ENCODE measurements at regions not wholly inside any gene's neighbourhood (a gene's known extent, or its start where the extent isn't known, plus 50 kb on each side); places are given as distances from the start of the nearest gene placed in this dataset.
"Not testable (repeated sequence)": the region's sequence is repeated elsewhere in the genome, so short reads cannot be mapped to it uniquely, and the experiment has no call there.

DNA sequence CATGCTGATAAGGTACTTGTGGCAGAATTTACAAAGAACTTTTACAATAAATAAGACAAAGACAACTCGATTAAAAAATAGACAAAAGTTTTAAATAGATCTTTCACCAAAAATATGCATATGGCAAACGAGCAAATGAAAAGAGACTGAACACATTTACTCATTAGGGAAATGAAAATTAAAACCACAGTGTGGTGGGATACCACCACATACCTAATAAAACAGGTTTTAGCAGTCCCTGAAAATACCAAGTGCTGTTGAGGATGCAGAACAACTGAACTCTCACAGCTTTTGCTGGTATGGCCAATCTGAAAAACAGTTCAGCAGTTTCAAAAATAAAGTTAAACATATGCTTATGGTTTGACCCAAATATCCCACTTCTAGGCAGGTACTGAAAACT, 205.4 kb upstream of the ADO start:
- H3K4me3 Mint-ChIP-seq = no peak overlapping the region
- H3K36me3 Mint-ChIP-seq (ENCODE audit: low read depth) = no peaks in the 10 kb centered on the region
- peaks cover 13% of the 10 kb centered on the region for H3K27me3 Mint-ChIP-seq (ENCODE audit: low read depth)
- H3K4me1 Mint-ChIP-seq (ENCODE audit: low read depth) = no peaks in the 10 kb centered on the region
- H3K9me3 Mint-ChIP-seq = no peaks in the 10 kb centered on the region
- H3K27ac Mint-ChIP-seq = no peak overlapping the region
- no peak for DNase-seq (ENCODE audit: low spot score)

DNA sequence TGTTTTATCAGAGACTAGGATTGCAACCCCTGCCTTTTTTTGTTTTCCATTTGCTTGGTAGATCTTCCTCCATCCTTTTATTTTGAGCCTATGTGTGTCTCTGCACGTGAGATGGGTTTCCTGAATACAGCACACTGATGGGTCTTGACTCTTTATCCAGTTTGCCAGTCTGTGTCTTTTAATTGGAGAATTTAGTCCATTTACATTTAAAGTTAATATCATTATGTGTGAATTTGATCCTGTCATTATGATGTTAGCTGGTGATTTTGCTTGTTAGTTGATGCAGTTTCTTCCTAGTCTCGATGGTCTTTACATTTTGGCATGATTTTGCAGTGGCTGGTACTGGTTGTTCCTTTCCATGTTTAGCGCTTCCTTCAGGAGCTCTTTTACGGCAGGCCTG, 198.0 kb upstream of the ADO start:
- not testable (repeated sequence) for DNase-seq (ENCODE audit: low spot score); H3K27me3 Mint-ChIP-seq (ENCODE audit: low read depth); H3K4me3 Mint-ChIP-seq; H3K27ac Mint-ChIP-seq; H3K36me3 Mint-ChIP-seq (ENCODE audit: low read depth); H3K4me1 Mint-ChIP-seq (ENCODE audit: low read depth); H3K9me3 Mint-ChIP-seq

DNA sequence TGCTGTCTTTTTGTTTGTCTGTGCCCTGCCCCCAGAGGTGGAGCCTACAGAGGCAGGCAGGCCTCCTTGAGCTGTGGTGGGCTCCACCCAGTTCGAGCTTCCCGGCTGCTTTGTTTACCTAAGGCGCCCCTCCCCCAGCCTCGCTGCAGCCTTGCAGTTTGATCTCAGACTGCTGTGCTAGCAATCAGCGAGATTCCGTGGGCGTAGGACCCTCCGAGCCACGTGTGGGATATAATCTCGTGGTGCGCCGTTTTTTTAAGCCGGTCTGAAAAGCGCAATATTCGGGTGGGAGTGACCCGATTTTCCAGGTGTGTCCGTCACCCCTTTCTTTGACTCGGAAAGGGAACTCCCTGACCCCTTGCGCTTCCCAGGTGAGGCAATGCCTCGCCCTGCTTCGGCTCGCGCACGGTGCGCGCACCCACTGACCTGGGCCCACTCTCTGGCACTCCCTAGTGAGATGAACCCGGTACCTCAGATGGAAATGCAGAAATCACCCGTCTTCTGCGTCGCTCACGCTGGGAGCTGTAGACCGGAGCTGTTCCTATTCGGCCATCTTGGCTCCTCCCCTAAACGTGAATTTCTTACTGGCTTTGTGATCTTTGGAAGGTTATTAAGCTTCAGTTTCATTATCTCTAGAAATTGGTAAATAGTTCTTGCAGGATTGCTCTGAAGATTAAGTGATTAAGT, 196.2 kb upstream of the ADO start:
- not testable (repeated sequence) for H3K4me3 Mint-ChIP-seq; DNase-seq (ENCODE audit: low spot score); H3K4me1 Mint-ChIP-seq (ENCODE audit: low read depth); H3K27ac Mint-ChIP-seq; H3K9me3 Mint-ChIP-seq; H3K36me3 Mint-ChIP-seq (ENCODE audit: low read depth); H3K27me3 Mint-ChIP-seq (ENCODE audit: low read depth)

DNA sequence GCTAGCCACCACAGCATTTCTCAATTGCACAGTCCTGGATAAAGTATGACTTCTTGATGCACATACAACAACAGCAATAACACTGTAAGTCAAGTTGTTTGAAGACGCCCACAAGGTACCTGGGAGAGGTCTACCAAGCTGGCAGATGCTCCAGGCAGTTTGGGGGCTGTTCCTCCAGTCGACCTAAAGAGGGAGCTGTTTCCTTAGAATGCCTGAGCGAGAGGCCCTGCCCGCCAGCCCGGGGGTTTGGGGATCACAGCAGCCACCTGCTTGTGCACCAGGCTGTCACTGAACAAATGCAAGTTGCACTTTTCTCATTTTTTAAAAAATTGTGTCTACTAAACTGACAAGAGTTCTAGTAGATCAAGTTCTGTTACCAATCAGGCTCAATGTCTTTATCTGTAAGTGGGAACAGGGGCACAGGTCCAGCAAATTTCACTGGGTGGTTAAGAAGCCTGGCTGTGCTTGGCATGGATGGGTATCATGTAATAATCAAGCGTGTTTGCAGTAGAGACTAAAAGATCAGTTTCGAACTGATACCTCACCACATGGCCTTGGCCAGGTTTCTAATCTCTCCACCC, 193.8 kb upstream of the ADO start:
- H3K4me1 Mint-ChIP-seq (ENCODE audit: low read depth) = peaks cover 22% of the 10 kb centered on the region
- no peaks in the 10 kb centered on the region for H3K9me3 Mint-ChIP-seq
- peaks cover 7% of the 10 kb centered on the region for H3K27me3 Mint-ChIP-seq (ENCODE audit: low read depth)
- H3K4me3 Mint-ChIP-seq = no peak overlapping the region
- peak; percentile 71 for DNase-seq (ENCODE audit: low spot score)
- no peak overlapping the region for H3K27ac Mint-ChIP-seq
- no peaks in the 10 kb centered on the region for H3K36me3 Mint-ChIP-seq (ENCODE audit: low read depth)

DNA sequence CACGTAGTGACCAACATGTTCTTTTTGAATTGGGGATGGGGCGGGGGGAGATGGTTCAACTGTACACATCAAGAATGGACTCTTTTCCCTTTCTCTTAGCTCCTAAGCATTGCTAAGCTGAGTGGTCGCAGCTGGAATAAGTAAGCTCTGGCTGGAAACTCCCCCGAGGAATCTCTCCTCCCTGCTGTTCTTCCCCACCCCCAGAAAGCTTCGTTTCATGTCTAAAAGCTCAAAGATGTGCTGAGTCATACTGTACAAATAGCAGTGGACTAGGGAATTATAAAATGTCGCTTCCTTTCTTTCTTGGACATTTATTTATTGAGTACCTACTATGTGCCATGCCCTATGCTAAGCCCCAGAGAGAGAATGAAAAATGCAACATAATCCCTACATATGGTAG, 191.1 kb upstream of the ADO start:
- Mint-ChIP-seq H3K4me1 (ENCODE audit: low read depth) (peaks cover 29% of the 10 kb centered on the region), H3K9me3 (no peaks in the 10 kb centered on the region), H3K36me3 (ENCODE audit: low read depth) (no peaks in the 10 kb centered on the region), H3K27me3 (ENCODE audit: low read depth) (peaks cover 7% of the 10 kb centered on the region), H3K4me3 (no peak overlapping the region), H3K27ac (no peak overlapping the region)
- DNase-seq (ENCODE audit: low spot score) = peak; percentile 3

DNA sequence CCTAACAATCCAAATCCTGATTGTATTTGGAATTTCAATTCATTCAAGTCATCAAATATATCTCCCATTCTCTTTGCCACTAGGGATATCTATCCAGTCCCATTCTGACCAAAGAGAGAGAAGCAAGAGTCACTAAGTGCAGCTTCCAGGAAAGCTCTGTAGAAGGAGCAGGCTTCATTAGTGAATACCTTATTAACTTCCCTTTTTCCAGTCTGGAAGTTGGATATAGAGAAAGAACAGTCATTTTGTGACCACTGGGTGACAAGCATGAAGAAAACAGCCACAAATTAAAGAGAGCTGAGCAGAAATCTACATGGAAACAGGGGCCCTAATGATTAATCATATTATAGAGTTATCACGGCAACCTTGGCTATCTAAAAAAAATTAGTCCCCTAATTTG, 190.7 kb upstream of the ADO start:
- H3K36me3 Mint-ChIP-seq (ENCODE audit: low read depth) = no peaks in the 10 kb centered on the region
- H3K4me3 Mint-ChIP-seq = no peak overlapping the region
- H3K4me1 Mint-ChIP-seq (ENCODE audit: low read depth) = peaks cover 31% of the 10 kb centered on the region
- H3K27ac Mint-ChIP-seq = no peak overlapping the region
- H3K27me3 Mint-ChIP-seq (ENCODE audit: low read depth) = peaks cover 7% of the 10 kb centered on the region
- DNase-seq (ENCODE audit: low spot score) = no peak
- H3K9me3 Mint-ChIP-seq = no peaks in the 10 kb centered on the region

DNA sequence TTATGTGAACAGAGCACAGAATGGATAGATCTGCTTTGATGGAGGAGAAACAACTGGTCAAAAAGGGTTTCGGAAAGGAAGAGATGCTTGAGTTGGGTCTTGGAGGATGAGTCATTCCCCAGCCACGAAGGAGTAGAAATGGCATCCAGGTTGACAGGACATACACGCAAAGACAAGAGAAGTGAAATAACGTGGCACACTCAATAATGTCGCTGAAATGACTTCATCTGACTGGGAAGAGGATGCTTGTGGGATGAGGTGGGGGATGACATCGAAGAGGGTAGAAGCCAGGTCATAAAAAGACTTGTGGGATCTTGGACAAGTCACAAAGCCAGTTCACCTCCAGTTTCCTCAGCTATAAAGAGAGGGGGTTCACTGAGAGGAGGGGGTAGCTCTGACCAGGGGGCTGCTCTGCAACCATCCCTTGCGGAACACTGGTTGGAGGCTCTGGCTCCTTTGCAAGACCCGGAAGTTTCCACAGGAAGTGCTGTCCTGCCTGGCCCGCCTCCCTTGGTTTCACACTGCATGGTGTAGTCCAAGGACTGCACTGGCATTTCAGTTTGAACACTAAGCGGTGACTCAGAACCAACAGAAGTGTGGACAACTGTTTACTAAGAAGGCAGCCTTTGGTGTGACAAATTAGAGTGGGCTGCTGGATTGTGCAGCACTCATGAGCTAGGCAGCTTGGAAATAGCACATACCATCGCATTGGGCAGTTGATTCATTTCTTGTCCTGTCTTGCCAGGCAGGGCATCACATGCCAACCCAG, 189.9 kb upstream of the ADO start:
- DNase-seq (ENCODE audit: low spot score) = peak; percentile 74
- H3K27ac Mint-ChIP-seq = no peak overlapping the region
- H3K36me3 Mint-ChIP-seq (ENCODE audit: low read depth) = no peaks in the 10 kb centered on the region
- no peaks in the 10 kb centered on the region for H3K9me3 Mint-ChIP-seq
- H3K4me1 Mint-ChIP-seq (ENCODE audit: low read depth) = peaks cover 37% of the 10 kb centered on the region
- no peak overlapping the region for H3K4me3 Mint-ChIP-seq
- peaks cover 7% of the 10 kb centered on the region for H3K27me3 Mint-ChIP-seq (ENCODE audit: low read depth)

DNA sequence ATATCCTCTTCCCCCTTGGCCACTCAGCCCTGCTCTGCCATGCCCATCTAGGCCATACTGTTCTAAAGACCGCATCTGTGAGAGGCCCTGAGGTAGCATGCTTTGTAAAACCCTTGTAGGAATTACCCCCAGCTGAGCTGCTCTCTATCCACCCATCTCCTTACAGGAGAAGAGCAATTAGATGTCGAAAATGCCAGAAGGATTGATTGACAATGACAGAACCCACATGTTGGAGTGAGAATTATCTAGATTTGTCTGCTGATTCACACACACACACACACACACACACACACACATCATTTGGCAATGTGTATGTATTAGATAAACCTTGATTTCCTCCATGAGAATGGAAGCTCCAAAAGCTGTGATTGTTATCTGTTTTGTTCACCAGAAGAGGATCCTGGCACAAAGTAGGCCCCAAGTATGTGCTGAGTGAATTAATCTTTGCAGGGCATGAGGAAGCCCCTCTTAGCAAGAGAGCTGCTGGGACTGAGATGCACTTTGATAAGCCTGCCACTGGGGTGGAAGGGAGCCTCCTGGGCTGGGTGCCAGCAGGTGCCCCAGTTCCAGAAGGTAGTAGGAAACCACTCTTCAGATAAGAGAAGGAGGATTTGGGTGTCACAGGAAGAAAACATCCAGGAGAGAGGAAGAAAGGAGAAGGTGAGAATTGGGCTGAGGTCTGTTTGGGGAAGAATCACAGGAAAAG, 187.5 kb upstream of the ADO start:
- H3K4me1 Mint-ChIP-seq (ENCODE audit: low read depth) = peaks cover 42% of the 10 kb centered on the region

DNA sequence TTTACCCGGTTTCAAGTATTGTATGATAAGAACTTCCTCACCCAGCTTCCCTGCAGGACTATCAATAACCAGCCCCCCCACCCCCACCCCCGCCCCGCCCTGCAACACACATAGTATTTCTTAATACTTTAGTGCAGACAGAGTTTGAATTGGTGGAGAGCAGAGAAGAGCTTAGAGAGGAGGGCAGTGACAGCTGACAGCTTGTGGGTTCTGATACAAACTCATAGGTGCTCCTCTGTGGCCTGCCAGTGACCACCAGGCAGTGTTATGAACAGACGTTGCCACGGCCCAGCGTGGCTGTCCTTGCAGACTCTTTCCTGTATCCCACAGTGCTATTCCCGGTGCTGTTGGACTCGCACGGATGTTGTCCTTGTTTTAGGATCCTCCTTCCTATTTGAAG, 186.9 kb upstream of the ADO start:
- Mint-ChIP-seq H3K9me3 (no peaks in the 10 kb centered on the region), H3K27me3 (ENCODE audit: low read depth) (no peaks in the 10 kb centered on the region), H3K4me3 (no peak overlapping the region), H3K4me1 (ENCODE audit: low read depth) (peaks cover 42% of the 10 kb centered on the region), H3K36me3 (ENCODE audit: low read depth) (no peaks in the 10 kb centered on the region), H3K27ac (no peak overlapping the region)
- DNase-seq (ENCODE audit: low spot score) = peak; percentile 3

More for the DNA sequence above, 187.5 kb upstream of the ADO start:
- no peak overlapping the region for H3K27ac Mint-ChIP-seq
- H3K4me3 Mint-ChIP-seq = no peak overlapping the region
- H3K36me3 Mint-ChIP-seq (ENCODE audit: low read depth) = no peaks in the 10 kb centered on the region
- DNase-seq (ENCODE audit: low spot score) = peak; percentile 3
- H3K27me3 Mint-ChIP-seq (ENCODE audit: low read depth) = peaks cover 1% of the 10 kb centered on the region
- no peaks in the 10 kb centered on the region for H3K9me3 Mint-ChIP-seq

DNA sequence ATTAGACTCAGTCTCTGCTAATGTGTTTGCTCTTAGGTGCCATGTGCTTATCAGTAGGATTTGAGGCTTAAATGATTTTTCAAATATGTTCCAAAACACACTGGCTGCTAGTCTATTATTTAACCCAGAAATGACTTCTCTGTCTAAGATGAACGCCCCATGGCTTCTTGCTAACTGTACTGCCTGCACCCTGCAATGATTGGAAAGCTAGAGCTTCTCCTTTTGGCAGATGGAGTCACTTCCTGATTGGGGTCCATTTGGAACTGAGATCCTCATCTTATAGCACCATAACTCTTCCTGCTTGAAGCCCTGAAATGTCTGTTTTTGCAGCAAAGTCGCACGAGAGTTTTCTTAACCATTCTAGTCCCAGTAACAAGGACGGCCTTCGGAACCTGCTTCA, 186.5 kb upstream of the ADO start:
- H3K4me3 Mint-ChIP-seq = no peak overlapping the region
- no peak overlapping the region for H3K27ac Mint-ChIP-seq
- H3K4me1 Mint-ChIP-seq (ENCODE audit: low read depth) = peaks cover 42% of the 10 kb centered on the region
- DNase-seq (ENCODE audit: low spot score) = no peak
- no peaks in the 10 kb centered on the region for H3K36me3 Mint-ChIP-seq (ENCODE audit: low read depth)
- H3K9me3 Mint-ChIP-seq = no peaks in the 10 kb centered on the region
- H3K27me3 Mint-ChIP-seq (ENCODE audit: low read depth) = no peaks in the 10 kb centered on the region

DNA sequence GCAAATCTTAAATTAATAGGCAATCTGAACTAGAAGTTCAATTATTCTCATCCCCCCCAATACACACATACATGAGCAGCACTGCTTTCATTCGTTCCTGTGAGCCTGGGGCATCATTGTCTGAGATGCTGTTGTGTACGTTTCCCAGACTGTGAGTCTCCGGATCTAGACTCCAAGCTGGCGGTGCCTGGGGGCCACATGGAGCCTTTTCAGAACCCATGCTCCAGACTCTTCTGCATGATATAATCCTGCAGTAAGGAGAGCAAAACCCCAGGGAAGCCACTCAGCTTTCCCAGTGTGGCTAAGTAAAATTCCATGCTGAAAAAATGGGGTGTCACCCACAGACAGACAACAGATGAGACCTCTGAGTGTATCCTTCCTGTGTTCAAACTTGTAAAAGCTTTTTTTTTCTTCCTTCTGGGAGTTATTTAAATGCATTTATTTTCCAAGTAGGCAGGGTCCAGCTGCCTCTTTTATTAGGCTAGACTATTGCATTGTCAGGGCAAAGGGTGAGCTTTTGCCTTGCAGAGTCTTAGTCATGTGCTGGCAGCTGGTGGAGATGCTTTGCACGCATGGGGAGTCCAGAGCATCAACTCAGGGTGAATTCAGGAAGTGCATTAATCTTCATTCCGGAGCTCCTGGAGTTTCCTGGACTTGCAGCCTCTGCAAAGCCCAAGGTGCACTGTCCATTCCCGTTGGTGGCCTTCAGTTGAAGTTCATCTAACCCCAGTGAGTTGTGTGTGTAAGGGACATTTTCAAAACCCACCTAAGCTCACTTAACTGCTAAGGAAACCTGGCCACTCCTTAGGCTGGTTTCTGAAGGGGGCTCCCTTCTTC, 185.7 kb upstream of the ADO start:
- Mint-ChIP-seq H3K27ac (no peak overlapping the region), H3K27me3 (ENCODE audit: low read depth) (no peaks in the 10 kb centered on the region), H3K4me1 (ENCODE audit: low read depth) (peaks cover 39% of the 10 kb centered on the region), H3K9me3 (no peaks in the 10 kb centered on the region), H3K4me3 (no peak overlapping the region), H3K36me3 (ENCODE audit: low read depth) (no peaks in the 10 kb centered on the region)
- DNase-seq (ENCODE audit: low spot score) = peak; percentile 3

DNA sequence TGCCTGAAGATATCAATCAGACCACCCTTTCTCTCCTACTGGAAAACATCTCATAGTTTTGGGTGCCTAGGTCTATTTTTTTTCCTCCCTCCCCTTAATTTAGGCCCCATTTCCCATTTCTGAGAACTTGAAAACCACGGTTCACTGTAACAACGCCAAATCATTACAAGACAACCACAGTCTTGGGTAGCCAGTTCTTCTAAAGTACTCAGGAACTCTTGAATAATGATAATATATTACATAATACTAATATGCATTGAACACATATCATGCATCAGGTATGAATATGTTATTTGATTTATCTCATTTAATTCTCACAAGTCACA, 185.1 kb upstream of the ADO start:
- H3K9me3 Mint-ChIP-seq = no peaks in the 10 kb centered on the region
- no peaks in the 10 kb centered on the region for H3K27me3 Mint-ChIP-seq (ENCODE audit: low read depth)

DNA sequence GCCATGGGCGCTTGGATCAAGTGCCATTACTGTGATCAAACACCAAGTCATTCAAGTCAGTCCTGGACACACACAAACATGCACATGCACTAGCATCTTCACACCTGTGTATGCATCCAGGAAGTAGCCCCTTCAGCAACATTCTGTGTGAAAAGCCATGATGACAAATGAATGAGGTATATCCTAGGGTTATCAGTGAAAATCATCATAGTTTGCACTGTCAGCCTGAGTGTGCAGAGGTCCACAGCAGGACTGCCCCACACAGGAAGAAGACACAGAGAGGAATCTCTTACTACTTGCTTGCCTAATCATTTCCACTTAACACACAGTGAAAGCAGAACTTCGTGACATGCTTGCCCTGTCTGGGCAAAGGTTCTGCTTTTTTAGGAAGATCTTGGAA, 184.0 kb upstream of the ADO start:
- Mint-ChIP-seq H3K36me3 (ENCODE audit: low read depth) (no peaks in the 10 kb centered on the region), H3K27me3 (ENCODE audit: low read depth) (no peaks in the 10 kb centered on the region), H3K4me1 (ENCODE audit: low read depth) (peaks cover 28% of the 10 kb centered on the region), H3K27ac (peak overlapping the region; percentile 13), H3K4me3 (no peak overlapping the region), H3K9me3 (no peaks in the 10 kb centered on the region)
- DNase-seq (ENCODE audit: low spot score) = peak; percentile 28

More for the DNA sequence above, 185.1 kb upstream of the ADO start:
- no peaks in the 10 kb centered on the region for H3K36me3 Mint-ChIP-seq (ENCODE audit: low read depth)
- no peak overlapping the region for H3K4me3 Mint-ChIP-seq
- H3K27ac Mint-ChIP-seq = no peak overlapping the region
- peaks cover 36% of the 10 kb centered on the region for H3K4me1 Mint-ChIP-seq (ENCODE audit: low read depth)
- peak; percentile 3 for DNase-seq (ENCODE audit: low spot score)

Data from T-helper 2 cell treated with Interferon-gamma antibody and Interleukin-4, amounts not matched to agents 5 μg/mL and 100 μg/mL, for 36 hours (primary cell).